ENCODE measurements at regions not wholly inside any gene's neighbourhood (a gene's known extent, or its start where the extent isn't known, plus 50 kb on each side); places are given as distances from the start of the nearest gene placed in this dataset.

- DNase-seq (ENCODE audit: low spot score), result no peak
- intact Hi-C loops (cut with DNase I), result no loop called here
Observed at GRCh38 chr12:102781117-102781516, 135.9 kb downstream of the PAH start.

- no peak for DNase-seq (ENCODE audit: low spot score)
- intact Hi-C loops (cut with DNase I), result no loop called here
Observed at GRCh38 chr12:102776041-102776440, 141.0 kb downstream of the PAH start.

- intact Hi-C loops (cut with DNase I), result no loop called here
- peak; percentile 83 for DNase-seq (ENCODE audit: low spot score)
Observed at GRCh38 chr12:102769323-102769916, 147.6 kb downstream of the PAH start.

DNA sequence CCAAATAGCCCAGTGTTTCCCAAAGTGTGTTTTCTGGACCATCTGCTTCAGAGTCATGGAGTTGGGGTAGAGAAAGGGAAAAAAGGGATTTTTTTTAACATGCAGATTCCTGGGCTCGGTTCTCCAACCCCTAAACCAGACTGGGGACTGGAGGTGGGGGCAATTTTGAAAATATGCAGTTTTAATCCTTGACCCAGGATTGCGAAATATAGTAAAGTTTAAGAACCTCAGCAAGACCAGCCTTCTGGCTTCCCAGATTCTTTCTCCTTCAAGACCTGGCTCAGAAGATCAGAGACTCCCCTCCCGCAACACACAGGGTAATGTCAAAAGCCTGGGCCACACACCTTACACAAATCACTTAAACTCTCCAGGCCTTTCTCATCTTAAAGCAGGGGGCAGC is 150.1 kb downstream of the PAH start:
- intact Hi-C loops (cut with DNase I), result no loop called here
- DNase-seq (ENCODE audit: low spot score), result no peak

DNA sequence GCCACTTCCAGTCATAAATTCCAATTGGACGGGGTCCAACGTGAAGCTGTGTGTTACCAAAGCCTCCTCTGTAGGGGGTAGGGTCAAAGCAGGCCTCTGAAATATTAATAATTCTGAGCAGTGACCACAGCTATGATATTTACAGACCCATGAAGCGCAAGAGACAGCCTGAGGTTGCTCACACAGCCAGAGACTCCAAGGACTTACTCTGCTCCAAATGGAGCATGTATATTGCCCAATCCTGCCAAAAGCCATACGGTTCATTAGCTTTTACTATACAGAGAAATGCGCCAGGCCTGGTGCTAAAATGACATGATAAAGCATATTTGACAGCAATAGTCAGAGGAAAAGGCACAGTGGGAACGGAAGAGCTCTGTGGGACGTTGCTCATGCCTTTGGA is 151.3 kb downstream of the PAH start:
- intact Hi-C loops (cut with DNase I), result no loop called here

GRCh38 chr12:102763471-102763870 is 153.6 kb downstream of the PAH start:
- intact Hi-C loops (cut with DNase I), result no loop called here
- DNase-seq (ENCODE audit: low spot score), result no peak

More for the DNA sequence above, 151.3 kb downstream of the PAH start:
- DNase-seq (ENCODE audit: low spot score), result no peak

- intact Hi-C loops (cut with DNase I), result no loop called here
- no peak for DNase-seq (ENCODE audit: low spot score)
Observed at GRCh38 chr12:102763061-102763460, 154.0 kb downstream of the PAH start.

DNA sequence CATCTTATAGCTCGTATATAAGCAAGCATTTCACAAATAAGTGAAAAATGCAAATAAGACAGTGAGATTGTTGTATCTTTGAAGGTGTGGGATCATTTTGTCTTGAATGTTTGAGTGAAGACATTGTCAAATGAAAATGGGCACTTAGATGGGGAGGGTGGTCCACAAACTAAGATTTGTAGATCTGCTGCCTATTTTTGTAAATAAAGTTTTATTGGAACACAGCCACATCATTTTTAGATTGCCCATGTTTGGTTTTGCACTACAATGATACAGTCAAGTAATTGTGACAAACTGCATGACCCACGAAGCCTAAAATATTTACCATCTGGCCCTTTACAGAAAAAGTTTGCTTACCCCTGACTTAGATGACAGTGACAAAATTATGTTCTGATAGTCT is 156.7 kb downstream of the PAH start:
- intact Hi-C loops (cut with DNase I), result no loop called here
- no peak for DNase-seq (ENCODE audit: low spot score)

- intact Hi-C loops (cut with DNase I), result no loop called here
- no peak for DNase-seq (ENCODE audit: low spot score)
Observed at GRCh38 chr12:102759466-102759865, 157.6 kb downstream of the PAH start.

- intact Hi-C loops (cut with DNase I), result no loop called here
- DNase-seq (ENCODE audit: low spot score), result no peak
Observed at GRCh38 chr12:102757882-102758226, 159.2 kb downstream of the PAH start.

GRCh38 chr12:102757154-102757881 is 159.7 kb downstream of the PAH start:
- peak; percentile 90 for DNase-seq (ENCODE audit: low spot score)
- intact Hi-C loops (cut with DNase I), result no loop called here

- intact Hi-C loops (cut with DNase I), result no loop called here
- peak; percentile 84 for DNase-seq (ENCODE audit: low spot score)
Observed at GRCh38 chr12:102756530-102756929, 160.5 kb downstream of the PAH start.

DNA sequence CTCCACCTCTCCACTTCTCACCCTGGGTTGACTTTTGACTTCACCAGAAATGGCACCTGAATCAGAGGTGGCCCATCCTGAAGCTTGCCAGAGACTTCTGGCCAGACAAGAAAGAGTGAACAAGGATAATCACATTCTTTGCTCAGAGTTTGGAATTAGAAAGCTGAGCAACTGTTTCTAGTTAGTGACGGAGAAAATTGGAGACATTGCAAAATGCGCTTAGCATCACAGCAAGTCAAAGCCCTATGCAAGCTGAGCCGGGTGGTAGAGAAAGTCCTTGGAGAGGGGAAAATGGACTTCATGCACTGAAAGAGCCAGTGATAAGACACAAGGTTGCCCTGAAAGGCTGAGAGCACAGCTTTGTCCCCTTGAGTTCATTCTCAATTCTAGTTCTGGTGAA is 161.8 kb downstream of the PAH start:
- no peak for DNase-seq (ENCODE audit: low spot score)
- intact Hi-C loops (cut with DNase I), result no loop called here

DNA sequence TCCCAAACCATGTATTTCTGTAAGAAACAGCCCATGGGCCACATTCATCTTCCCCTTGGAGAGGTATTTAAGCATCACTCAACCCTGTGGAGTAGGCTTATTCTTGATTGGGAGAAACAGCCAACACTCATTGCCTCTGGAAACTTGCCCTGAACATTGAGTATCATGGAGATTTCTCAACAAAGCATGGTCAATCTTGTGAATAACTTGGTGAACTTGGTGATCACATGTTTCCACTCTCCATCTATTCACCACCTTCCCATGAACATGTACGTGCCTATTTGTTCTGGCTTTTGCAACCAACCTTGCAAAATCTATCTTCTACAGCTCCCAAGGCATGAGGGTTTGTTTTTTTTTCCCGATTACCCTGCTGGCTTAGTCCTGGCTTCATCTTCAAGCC is 163.2 kb downstream of the PAH start:
- no peak for DNase-seq (ENCODE audit: low spot score)
- intact Hi-C loops (cut with DNase I), result no loop called here

DNA sequence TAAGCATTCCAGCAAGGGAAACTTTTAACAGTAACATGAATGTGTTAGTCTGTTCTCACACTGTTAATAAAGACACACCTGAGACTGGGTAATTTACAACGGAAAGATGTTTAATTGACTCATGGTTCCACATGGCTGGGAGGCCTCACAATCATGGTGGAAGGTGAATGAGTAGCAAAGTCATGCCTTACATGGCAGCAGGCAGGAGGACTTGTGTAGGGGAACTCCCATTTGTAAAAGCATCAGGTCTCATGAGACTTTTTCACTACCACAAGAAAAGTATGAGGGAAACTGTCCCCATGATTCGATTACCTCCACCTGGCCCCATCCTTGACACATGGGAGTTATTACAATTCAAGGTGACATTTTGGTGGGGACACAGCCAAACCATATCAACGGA is 168.3 kb downstream of the PAH start:
- intact Hi-C loops (cut with DNase I), result loop anchor here in 1 of 2 donors (10.0 kb wide), 1 partner anchor 1794 kb away; no protein-coding TSS in a partner anchor
- DNase-seq (ENCODE audit: low spot score), result no peak

- intact Hi-C loops (cut with DNase I), result loop anchor here in 1 of 2 donors (10.0 kb wide), 1 partner anchor 1792 kb away; no protein-coding TSS in a partner anchor
- no peak for DNase-seq (ENCODE audit: low spot score)
Observed at GRCh38 chr12:102746963-102747362, 170.1 kb downstream of the PAH start.

DNA sequence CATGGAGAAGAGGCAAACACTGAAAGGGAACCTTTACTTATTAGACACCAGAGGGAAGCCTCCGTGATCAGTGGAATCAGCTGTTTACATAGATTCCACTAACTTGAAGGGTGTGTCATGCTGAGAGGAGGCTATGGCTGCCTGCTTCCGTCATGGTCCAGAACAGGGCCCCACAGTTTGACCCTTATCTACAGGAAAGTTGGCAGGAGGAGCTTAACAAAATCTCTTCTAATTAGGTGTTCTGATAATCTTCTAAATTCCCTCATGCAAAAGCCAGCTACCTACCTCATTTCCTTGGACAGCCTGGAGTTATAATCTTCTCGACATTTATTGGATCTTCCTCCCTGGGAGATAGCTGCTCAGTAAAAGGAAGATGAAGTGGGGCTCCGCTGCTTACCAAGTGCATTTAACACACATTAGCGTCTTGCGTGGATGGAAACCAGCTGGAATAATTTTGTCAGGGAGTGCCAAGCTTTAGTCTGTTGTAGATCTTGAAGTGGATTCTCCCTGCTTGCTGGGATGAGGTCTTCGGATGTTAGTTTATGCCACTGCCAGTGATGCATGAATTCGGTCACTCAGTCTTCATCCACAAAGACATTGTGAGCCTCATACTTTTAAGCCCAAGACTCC is 171.0 kb downstream of the PAH start:
- intact Hi-C loops (cut with DNase I), result loop anchor here in 1 of 2 donors (10.0 kb wide), 1 partner anchor 1791 kb away; no protein-coding TSS in a partner anchor
- no peak for DNase-seq (ENCODE audit: low spot score)

DNA sequence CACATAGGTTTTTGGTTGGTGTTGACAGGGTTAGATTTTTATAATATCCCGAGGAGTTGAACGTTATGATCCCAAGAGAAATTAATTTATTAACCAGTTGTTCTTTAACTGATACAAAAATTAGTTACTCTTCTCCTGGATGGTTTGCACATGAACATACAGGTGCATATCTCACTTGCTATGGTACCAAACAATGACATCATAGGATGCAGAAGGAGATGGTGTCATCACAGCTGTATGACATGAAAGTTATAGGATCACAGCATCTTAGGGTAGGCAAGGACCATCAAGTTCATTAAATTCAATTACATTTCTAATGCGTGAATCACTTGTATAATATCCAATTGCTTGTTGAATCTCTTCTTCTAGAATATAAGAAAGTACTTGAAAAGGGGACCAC is 175.8 kb downstream of the PAH start:
- intact Hi-C loops (cut with DNase I), result loop anchor here in 1 of 2 donors (10.0 kb wide), 1 partner anchor 1786 kb away; no protein-coding TSS in a partner anchor
- no peak for DNase-seq (ENCODE audit: low spot score)

GRCh38 chr12:102740141-102740955 is 176.7 kb downstream of the PAH start:
- intact Hi-C loops (cut with DNase I), result loop anchor here in 1 of 2 donors (10.0 kb wide), 1 partner anchor 1786 kb away; no protein-coding TSS in a partner anchor

GRCh38 chr12:102736328-102736727 is 180.7 kb downstream of the PAH start:
- DNase-seq (ENCODE audit: low spot score), result no peak
- intact Hi-C loops (cut with DNase I), result no loop called here

More at GRCh38 chr12:102740141-102740955, 176.7 kb downstream of the PAH start:
- DNase-seq (ENCODE audit: low spot score), result no peak
